ENCODE measurements at regions not wholly inside any gene's neighbourhood (a gene's known extent, or its start where the extent isn't known, plus 50 kb on each side); places are given as distances from the start of the nearest gene placed in this dataset.

DNA sequence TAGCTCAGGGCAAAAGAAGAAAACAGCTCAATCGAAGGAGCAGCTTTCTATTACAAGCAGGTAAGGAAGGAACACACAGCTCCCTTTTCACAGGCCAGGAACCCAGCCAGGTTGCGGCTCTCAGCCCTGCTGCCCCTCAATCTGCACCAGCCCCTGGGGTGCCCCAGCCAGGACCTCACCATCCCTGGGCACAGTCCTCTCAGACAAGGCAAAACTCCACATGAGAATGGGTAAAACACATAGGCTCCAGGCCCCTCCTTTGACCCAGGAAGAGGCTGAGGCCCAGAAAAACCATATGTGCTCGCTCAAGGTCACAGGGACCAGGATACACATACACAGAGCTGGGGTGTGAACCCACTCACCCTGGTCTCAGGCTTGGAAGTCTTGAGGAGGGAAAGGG is 178.7 kb upstream of the TLE3 start:
- no peaks in the 10 kb centered on the region for H3K27me3 ChIP-seq (ENCODE audit: insufficient read depth, poor library complexity, severe bottlenecking)
- TF ChIP-seq REST (IDR thresholded peaks at IDR 0.05; ENCODE audit: insufficient replicate concordance, low read depth) (no peak), CTCF (IDR thresholded peaks at IDR 0.05; ENCODE audit: insufficient read depth, low read length) (no peak), POLR2AphosphoS5 (IDR thresholded peaks at IDR 0.05; ENCODE audit: low read depth) (no peak), SPI1 (IDR thresholded peaks at IDR 0.05; ENCODE audit: borderline replicate concordance, low read depth) (no peak), GABPA (IDR thresholded peaks at IDR 0.05; ENCODE audit: low read depth) (no peak)
- no peak overlapping the region for H3K27ac ChIP-seq (replicated peaks)
- no peak overlapping the region for H3K4me3 ChIP-seq (replicated peaks; ENCODE audit: insufficient read depth, low read length)
- no peak for DNase-seq (ENCODE audit: low read depth in 1 of 2, low spot score in 1 of 2)

DNA sequence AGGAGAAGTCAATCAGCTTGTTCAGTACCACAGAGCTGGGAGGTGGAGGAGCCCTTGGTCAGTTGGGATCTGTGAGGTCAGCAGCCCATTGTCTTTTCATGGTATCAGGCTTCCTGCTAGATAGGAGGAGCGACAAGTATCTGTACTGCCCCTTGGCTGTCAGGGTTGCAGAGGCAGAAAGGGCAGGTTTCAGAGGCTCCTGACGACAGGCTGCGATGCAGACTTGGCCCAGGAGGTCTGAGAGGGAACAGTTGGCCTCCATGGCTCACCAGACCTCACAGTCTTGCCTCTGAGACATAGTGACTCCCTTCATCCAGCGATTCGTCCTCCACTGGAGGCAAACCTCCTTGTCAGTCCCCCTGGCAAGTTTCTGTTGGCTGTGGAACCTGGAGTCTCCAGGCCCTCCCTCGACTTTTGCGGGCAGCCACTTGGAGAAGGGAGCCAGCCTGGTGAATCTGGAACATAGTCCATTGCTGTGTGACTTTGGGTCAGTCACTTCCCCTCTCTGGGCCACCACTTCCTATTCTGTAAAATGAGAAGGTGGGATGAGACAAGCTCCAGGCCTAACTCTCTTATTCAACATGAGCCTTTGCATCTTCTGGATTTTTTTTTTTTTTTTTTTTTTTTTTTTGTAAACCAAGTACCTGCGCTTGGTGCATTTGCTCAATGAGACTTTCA is 177.9 kb upstream of the TLE3 start:
- no peak for DNase-seq (ENCODE audit: low read depth in 1 of 2, low spot score in 1 of 2)
- no peak overlapping the region for H3K27ac ChIP-seq (replicated peaks)
- no peaks in the 10 kb centered on the region for H3K27me3 ChIP-seq (ENCODE audit: insufficient read depth, poor library complexity, severe bottlenecking)
- no peak overlapping the region for H3K4me3 ChIP-seq (replicated peaks; ENCODE audit: insufficient read depth, low read length)
- TF ChIP-seq REST (IDR thresholded peaks at IDR 0.05; ENCODE audit: insufficient replicate concordance, low read depth), result no peak
- no peak for TF ChIP-seq SPI1 (IDR thresholded peaks at IDR 0.05; ENCODE audit: borderline replicate concordance, low read depth)

- Histone ChIP-seq H3K27ac (replicated peaks) (no peak overlapping the region), H3K4me3 (replicated peaks; ENCODE audit: insufficient read depth, low read length) (no peak overlapping the region), H3K27me3 (ENCODE audit: insufficient read depth, poor library complexity, severe bottlenecking) (no peaks in the 10 kb centered on the region)
- DNase-seq (ENCODE audit: low read depth in 1 of 2, low spot score in 1 of 2), result no peak
- TF ChIP-seq POLR2AphosphoS5 (IDR thresholded peaks at IDR 0.05; ENCODE audit: low read depth) (no peak), SPI1 (IDR thresholded peaks at IDR 0.05; ENCODE audit: borderline replicate concordance, low read depth) (no peak), GABPA (IDR thresholded peaks at IDR 0.05; ENCODE audit: low read depth) (no peak), CTCF (IDR thresholded peaks at IDR 0.05; ENCODE audit: insufficient read depth, low read length) (no peak), REST (IDR thresholded peaks at IDR 0.05; ENCODE audit: insufficient replicate concordance, low read depth) (no peak)
Measured at GRCh38 chr15:70274908-70275307, 177.2 kb upstream of the TLE3 start.
